DOHH2 (cell line): ENCODE measurements at regions not wholly inside any gene's neighbourhood (a gene's known extent, or its start where the extent isn't known, plus 50 kb on each side); places are given as distances from the start of the nearest gene placed in this dataset.

Experiments
- H3F3A ChIP-seq: fragments of 200-600 bp; sonication (generic), shearing (Covaris generic); 2 replicates; pipeline ENCODE4 v1.6.0; 2016; ENCODE audit warnings: antibody characterized with exemption, mild to moderate bottlenecking; ENCODE audit not compliant: control insufficient read depth, insufficient read depth
- H3K27ac ChIP-seq: fragments of 200-600 bp; sonication (generic); 2 replicates; pipeline ENCODE4 v1.5.1; 2014; ENCODE audit warnings: low read depth, mild to moderate bottlenecking, low read length, moderate library complexity
- H3K27me3 ChIP-seq: fragments of 200-600 bp; sonication (generic); 2 replicates; pipeline ENCODE4 v1.6.1; 2014; ENCODE audit warnings: mild to moderate bottlenecking, low read length, mixed read lengths; ENCODE audit not compliant: control insufficient read depth
- H3K36me3 ChIP-seq: fragments of 200-600 bp; sonication (generic); 2 replicates; pipeline ENCODE4 v1.6.1; 2014; ENCODE audit warnings: mild to moderate bottlenecking, low read length, moderate library complexity, mixed read lengths; ENCODE audit not compliant: control insufficient read depth
- H3K4me1 ChIP-seq: fragments of 200-600 bp; sonication (generic); 2 replicates; pipeline ENCODE4 v1.6.1; 2014; ENCODE audit warnings: mild to moderate bottlenecking, low read length, mixed read lengths; ENCODE audit not compliant: control insufficient read depth
- H3K4me2 ChIP-seq: fragments of 200-600 bp; sonication (generic); 2 replicates; pipeline ENCODE4 v1.6.0; 2014; ENCODE audit warnings: mild to moderate bottlenecking, low read length, moderate library complexity
- H3K4me3 ChIP-seq: fragments of 200-600 bp; sonication (generic); 2 replicates; pipeline ENCODE4 v1.5.1; 2014; ENCODE audit warnings: mild to moderate bottlenecking, low read length, mixed read lengths
- H3K79me2 ChIP-seq: fragments of 200-600 bp; sonication (generic); 2 replicates; pipeline ENCODE4 v1.6.1; 2014; ENCODE audit warnings: mild to moderate bottlenecking, low read length, mixed read lengths; ENCODE audit not compliant: control insufficient read depth
- H3K9me2 ChIP-seq: fragments of 200-600 bp; sonication (generic); replicated peaks from 2 replicates; pipeline ENCODE4 v1.6.1; 2014; ENCODE audit warnings: mild to moderate bottlenecking, low read length, mixed read lengths; ENCODE audit not compliant: control insufficient read depth
- H3K9me3 ChIP-seq: fragments of 200-600 bp; sonication (generic); 2 replicates; pipeline ENCODE4 v1.6.1; 2014; ENCODE audit warnings: antibody characterized with exemption, low read length, mixed read lengths; ENCODE audit not compliant: control insufficient read depth, insufficient read depth
- H4K20me1 ChIP-seq: fragments of 200-600 bp; sonication (generic); 2 replicates; pipeline ENCODE4 v1.6.0; 2014; ENCODE audit warnings: low read depth, mild to moderate bottlenecking, antibody characterized with exemption, low read length, moderate library complexity; ENCODE audit not compliant: control insufficient read depth, insufficient read depth
- EZH2phosphoT487 ChIP-seq: fragments of 200-600 bp; sonication (generic); IDR thresholded peaks from 2 replicates; pipeline ENCODE4 v1.6.1; 2017; ENCODE audit warnings: borderline replicate concordance, mild to moderate bottlenecking, antibody characterized with exemption, low read length, moderate library complexity, mixed read lengths
- TF ChIP-seq, protein P1 (sequence below): fragments of 200-600 bp; sonication (generic); IDR thresholded peaks from one replicate; pipeline ENCODE4 v1.5.1; 2014; ENCODE audit warnings: antibody characterized with exemption, mild to moderate bottlenecking, low read depth, low read length; ENCODE audit not compliant: poor library complexity, severe bottlenecking

GRCh38 chr3:5466065-5466464, 278.6 kb downstream of the EDEM1 start:
- H3K27ac ChIP-seq: no peak overlapping the region
- H4K20me1 ChIP-seq: no peaks in the 10 kb centered on the region
- H3K36me3 ChIP-seq: no peaks in the 10 kb centered on the region
- no peaks in the 10 kb centered on the region for H3F3A ChIP-seq
- H3K27me3 ChIP-seq: no peaks in the 10 kb centered on the region
- TF ChIP-seq, protein P1, sequence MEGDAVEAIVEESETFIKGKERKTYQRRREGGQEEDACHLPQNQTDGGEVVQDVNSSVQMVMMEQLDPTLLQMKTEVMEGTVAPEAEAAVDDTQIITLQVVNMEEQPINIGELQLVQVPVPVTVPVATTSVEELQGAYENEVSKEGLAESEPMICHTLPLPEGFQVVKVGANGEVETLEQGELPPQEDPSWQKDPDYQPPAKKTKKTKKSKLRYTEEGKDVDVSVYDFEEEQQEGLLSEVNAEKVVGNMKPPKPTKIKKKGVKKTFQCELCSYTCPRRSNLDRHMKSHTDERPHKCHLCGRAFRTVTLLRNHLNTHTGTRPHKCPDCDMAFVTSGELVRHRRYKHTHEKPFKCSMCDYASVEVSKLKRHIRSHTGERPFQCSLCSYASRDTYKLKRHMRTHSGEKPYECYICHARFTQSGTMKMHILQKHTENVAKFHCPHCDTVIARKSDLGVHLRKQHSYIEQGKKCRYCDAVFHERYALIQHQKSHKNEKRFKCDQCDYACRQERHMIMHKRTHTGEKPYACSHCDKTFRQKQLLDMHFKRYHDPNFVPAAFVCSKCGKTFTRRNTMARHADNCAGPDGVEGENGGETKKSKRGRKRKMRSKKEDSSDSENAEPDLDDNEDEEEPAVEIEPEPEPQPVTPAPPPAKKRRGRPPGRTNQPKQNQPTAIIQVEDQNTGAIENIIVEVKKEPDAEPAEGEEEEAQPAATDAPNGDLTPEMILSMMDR: no peak
- TF ChIP-seq EZH2phosphoT487: no peak
- H3K4me3 ChIP-seq: no peak overlapping the region
- no peaks in the 10 kb centered on the region for H3K4me1 ChIP-seq
- no peaks in the 10 kb centered on the region for H3K79me2 ChIP-seq
- H3K4me2 ChIP-seq: no peak overlapping the region
- no peaks in the 10 kb centered on the region for H3K9me3 ChIP-seq
- no peaks in the 10 kb centered on the region for H3K9me2 ChIP-seq

DNA sequence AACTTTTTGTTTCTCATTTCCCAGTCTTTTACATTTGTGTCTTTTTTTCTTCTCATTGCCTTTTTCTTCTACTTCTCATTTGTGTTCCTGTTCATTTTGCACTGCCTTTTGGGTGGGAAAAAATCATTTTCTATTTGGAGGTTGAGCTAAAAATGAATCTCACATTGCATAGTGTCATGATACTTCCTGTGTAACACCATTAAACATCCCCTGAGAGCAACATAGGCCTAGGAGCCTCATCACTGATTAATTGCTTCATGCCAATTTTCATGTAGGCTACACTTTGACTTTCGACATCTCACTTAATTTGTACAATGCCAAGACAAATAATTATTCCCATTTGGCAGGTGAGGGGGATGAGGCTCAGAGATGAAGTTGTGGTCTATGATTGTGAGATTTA, 279.2 kb downstream of the EDEM1 start:
- Histone ChIP-seq H3K9me3 (no peaks in the 10 kb centered on the region), H4K20me1 (no peaks in the 10 kb centered on the region), H3K27me3 (no peaks in the 10 kb centered on the region), H3K4me1 (no peaks in the 10 kb centered on the region), H3K4me2 (no peak overlapping the region), H3F3A (no peaks in the 10 kb centered on the region), H3K36me3 (no peaks in the 10 kb centered on the region), H3K4me3 (no peak overlapping the region), H3K79me2 (no peaks in the 10 kb centered on the region), H3K9me2 (no peaks in the 10 kb centered on the region), H3K27ac (no peak overlapping the region)
- TF ChIP-seq, protein P1: no peak
- no peak for TF ChIP-seq EZH2phosphoT487

GRCh38 chr3:5473471-5473870, 286.0 kb downstream of the EDEM1 start:
- no peaks in the 10 kb centered on the region for H3K9me2 ChIP-seq
- no peaks in the 10 kb centered on the region for H3K9me3 ChIP-seq
- no peak overlapping the region for H3K4me3 ChIP-seq
- TF ChIP-seq, protein P1: no peak
- no peak for TF ChIP-seq EZH2phosphoT487
- H3F3A ChIP-seq: no peaks in the 10 kb centered on the region
- H3K4me1 ChIP-seq: no peaks in the 10 kb centered on the region
- H3K27me3 ChIP-seq: no peaks in the 10 kb centered on the region
- no peak overlapping the region for H3K4me2 ChIP-seq
- H3K27ac ChIP-seq: no peak overlapping the region
- H3K79me2 ChIP-seq: no peaks in the 10 kb centered on the region
- H4K20me1 ChIP-seq: no peaks in the 10 kb centered on the region
- no peaks in the 10 kb centered on the region for H3K36me3 ChIP-seq

GRCh38 chr3:5476403-5476802, 288.9 kb downstream of the EDEM1 start:
- Histone ChIP-seq H3K9me2 (no peaks in the 10 kb centered on the region), H4K20me1 (no peaks in the 10 kb centered on the region), H3K27ac (no peak overlapping the region), H3K79me2 (no peaks in the 10 kb centered on the region), H3K9me3 (no peaks in the 10 kb centered on the region), H3K27me3 (no peaks in the 10 kb centered on the region), H3F3A (no peaks in the 10 kb centered on the region), H3K36me3 (no peaks in the 10 kb centered on the region), H3K4me3 (no peak overlapping the region), H3K4me1 (no peaks in the 10 kb centered on the region), H3K4me2 (no peak overlapping the region)
- no peak for TF ChIP-seq EZH2phosphoT487
- TF ChIP-seq, protein P1: no peak
